Left ventricle myocardium inferior (tissue), 1 donor: ENCODE measurements at regions not wholly inside any gene's neighbourhood (a gene's known extent, or its start where the extent isn't known, plus 50 kb on each side); places are given as distances from the start of the nearest gene placed in this dataset.

Source experiments
- DNase-seq: peaks from one replicate; pipeline ENCODE4 v3.0.0-alpha.2; 2020
- H3K27ac ChIP-seq: fragments of 200-600 bp; replicated peaks from 2 replicates; pipeline ENCODE4 v1.8.0; 2021
- H3K27me3 ChIP-seq: fragments of 200-600 bp; 2 replicates; pipeline ENCODE4 v1.8.0; 2021; ENCODE audit warnings: low read depth
- H3K36me3 ChIP-seq: fragments of 200-600 bp; 2 replicates; pipeline ENCODE4 v1.8.0; 2021
- H3K4me1 ChIP-seq: fragments of 200-600 bp; 2 replicates; pipeline ENCODE4 v1.8.0; 2021
- H3K4me3 ChIP-seq: fragments of 200-600 bp; 2 replicates; pipeline ENCODE4 v1.8.0; 2021; ENCODE audit warnings: mild to moderate bottlenecking, moderate library complexity
- H3K9me3 ChIP-seq: fragments of 200-600 bp; replicated peaks from 2 replicates; pipeline ENCODE4 v1.8.0; 2021
- CTCF ChIP-seq: fragments of 200-600 bp; IDR thresholded peaks from 2 replicates; pipeline ENCODE4 v1.8.0; 2021; ENCODE audit warnings: antibody characterized with exemption, mild to moderate bottlenecking, borderline replicate concordance
- intact Hi-C: fragments of 100-400 bp; cut with micrococcal nuclease; formaldehyde crosslinking; loops from one replicate; pipeline ENCODE4 v1.11.0; 2022
- donor health status: DM: no; HTN: yes; CAD: no; lungs with severe emphysema.

GRCh38 chr10:23951841-23952240 is 257.1 kb upstream of the KIAA1217 start:
- intact Hi-C loops = no loop called here
- H3K4me3 ChIP-seq = no peak overlapping the region
- H3K9me3 ChIP-seq = peaks cover 18% of the 10 kb centered on the region
- TF ChIP-seq CTCF = no peak
- H3K27me3 ChIP-seq = no peaks in the 10 kb centered on the region
- no peak overlapping the region for H3K27ac ChIP-seq
- no peak for DNase-seq
- H3K4me1 ChIP-seq = no peaks in the 10 kb centered on the region
- H3K36me3 ChIP-seq = no peaks in the 10 kb centered on the region

- Histone ChIP-seq H3K4me1 (no peaks in the 10 kb centered on the region), H3K9me3 (peaks cover 18% of the 10 kb centered on the region), H3K27me3 (no peaks in the 10 kb centered on the region), H3K36me3 (no peaks in the 10 kb centered on the region), H3K27ac (no peak overlapping the region), H3K4me3 (no peak overlapping the region)
- TF ChIP-seq CTCF = no peak
- intact Hi-C loops = no loop called here
- no peak for DNase-seq
Measured at GRCh38 chr10:23955456-23956225, 253.3 kb upstream of the KIAA1217 start.

- no peak for TF ChIP-seq CTCF
- DNase-seq = no peak
- no peaks in the 10 kb centered on the region for H3K36me3 ChIP-seq
- no peak overlapping the region for H3K27ac ChIP-seq
- H3K4me1 ChIP-seq = no peaks in the 10 kb centered on the region
- no peaks in the 10 kb centered on the region for H3K9me3 ChIP-seq
- intact Hi-C loops = no loop called here
- H3K27me3 ChIP-seq = no peaks in the 10 kb centered on the region
- no peak overlapping the region for H3K4me3 ChIP-seq
Measured at GRCh38 chr10:23965123-23965522, 243.8 kb upstream of the KIAA1217 start.

GRCh38 chr10:23965880-23966279 is 243.1 kb upstream of the KIAA1217 start:
- Histone ChIP-seq H3K4me1 (no peaks in the 10 kb centered on the region), H3K4me3 (no peak overlapping the region), H3K27me3 (no peaks in the 10 kb centered on the region), H3K9me3 (no peaks in the 10 kb centered on the region), H3K27ac (no peak overlapping the region), H3K36me3 (no peaks in the 10 kb centered on the region)
- no peak for DNase-seq
- intact Hi-C loops = no loop called here
- TF ChIP-seq CTCF = no peak

- Histone ChIP-seq H3K36me3 (no peaks in the 10 kb centered on the region), H3K9me3 (no peaks in the 10 kb centered on the region), H3K4me1 (no peaks in the 10 kb centered on the region), H3K27ac (no peak overlapping the region), H3K4me3 (no peak overlapping the region), H3K27me3 (no peaks in the 10 kb centered on the region)
- intact Hi-C loops = no loop called here
- no peak for TF ChIP-seq CTCF
- DNase-seq = no peak
Measured at GRCh38 chr10:23966504-23967051, 242.4 kb upstream of the KIAA1217 start.
